HepG2 (cell line): ENCODE measurements at regions not wholly inside any gene's neighbourhood (a gene's known extent, or its start where the extent isn't known, plus 50 kb on each side); places are given as distances from the start of the nearest gene placed in this dataset.

Experiments used
- ATAC-seq: fragments of 200-7000 bp; cut with Tn5 transposase; 3 replicates; pipeline ENCODE4 v1.9.1; 2020; ENCODE audit warnings: mild to moderate bottlenecking, moderate library complexity
- BruUV-seq: library from RNA; stranded (reverse); fragments of 400-500 nt; replicated peaks from 2 replicates; lab custom pipeline; 2021; lab: Mats Ljungman, UMichigan
- CTCF ChIA-PET: fragments of 300-600 bp; formaldehyde crosslinking; extraction: SDS; loops from one replicate; lab custom pipeline; 2021; ENCODE audit warnings: low total read pairs, inconsistent platforms, low intra/inter-chr PET ratio; lab: Yijun Ruan, JAX
- POLR2A ChIA-PET: fragments of 350-600 bp; sonication (Branson Sonifier 250); formaldehyde crosslinking; loops from one replicate; lab custom pipeline; 2020; ENCODE audit warnings: antibody characterized with exemption, inconsistent platforms; lab: Yijun Ruan, JAX
- DNase-seq: peaks from one replicate; pipeline ENCODE4 v3.0.0-alpha.2; 2015; ENCODE audit warnings: low spot score
- FAIRE-seq: peaks from 3 replicates; lab custom pipeline; 2011; peaks lifted over from hg19 to GRCh38; lab: Jason Lieb, UNC
- H2AFZ ChIP-seq: one replicate; pipeline ENCODE4 v1.6.1; 2011; ENCODE audit warnings: low read length, inconsistent platforms
- H3K27ac ChIP-seq: fragments of 300-600 bp; 3 replicates; pipeline ENCODE4 v1.8.0; 2011; ENCODE audit warnings: mixed run types, mild to moderate bottlenecking, mixed read lengths, low read length, inconsistent platforms; ENCODE audit not compliant: insufficient read depth; ENCODE audit errors: extremely low read length
- H3K27me3 ChIP-seq, 2 experiments: fragments of 200-600 bp in 1 of 2; 2 replicates in 1 of 2; 3 replicates in 1 of 2; pipeline versions ENCODE4 v1.6.0 to v1.8.0; 2011; ENCODE audit warnings: low read length in 2 of 2, mild to moderate bottlenecking in 2 of 2, moderate library complexity in 2 of 2, inconsistent platforms in 1 of 2; ENCODE audit not compliant: insufficient read depth in 2 of 2, control insufficient read depth in 1 of 2
- H3K36me3 ChIP-seq, 2 experiments: fragments of 200-600 bp in 1 of 2; replicated peaks in 1 of 2; 2 replicates in 1 of 2; 3 replicates in 1 of 2; pipeline versions ENCODE4 v1.5.1 to v1.8.0; 2011; ENCODE audit warnings: low read length in 2 of 2, inconsistent platforms in 1 of 2; ENCODE audit not compliant: insufficient read depth in 2 of 2, control insufficient read depth in 1 of 2
- H3K4me1 ChIP-seq: 2 replicates; pipeline ENCODE4 v1.5.1; 2012; ENCODE audit warnings: low read length, inconsistent platforms; ENCODE audit not compliant: insufficient read depth
- H3K4me2 ChIP-seq: 2 replicates; pipeline ENCODE4 v1.6.0; 2011; ENCODE audit warnings: low read depth, low read length, inconsistent platforms
- H3K4me3 ChIP-seq, 3 experiments: fragments of 200-600 bp in 1 of 3; sonication (generic), shearing (Covaris generic) in 1 of 3; replicated peaks in 1 of 3; 2 replicates each; pipeline ENCODE4 v1.5.1; 2011 to 2016; ENCODE audit warnings: low read length in 3 of 3, inconsistent platforms in 2 of 3, low read depth in 2 of 3, mild to moderate bottlenecking in 2 of 3, control low read depth in 1 of 3, mixed read lengths in 1 of 3; ENCODE audit not compliant: insufficient read depth in 1 of 3
- H3K79me2 ChIP-seq: one replicate; pipeline ENCODE4 v1.6.1; 2011; ENCODE audit warnings: low read length, inconsistent platforms; ENCODE audit not compliant: insufficient read depth
- H3K9ac ChIP-seq: 2 replicates; pipeline ENCODE4 v1.6.0; 2011; ENCODE audit warnings: mild to moderate bottlenecking, low read depth, low read length, inconsistent platforms; ENCODE audit not compliant: insufficient read depth
- H3K9me3 ChIP-seq: 2 replicates; pipeline ENCODE4 v1.5.1; 2012; ENCODE audit warnings: mild to moderate bottlenecking, low read length
- H4K20me1 ChIP-seq: 2 replicates; pipeline ENCODE4 v1.6.0; 2011; ENCODE audit warnings: inconsistent platforms, mild to moderate bottlenecking, low read length, moderate library complexity; ENCODE audit not compliant: insufficient read depth
- FOXM1 ChIP-seq: sonication (generic); formaldehyde crosslinking; IDR thresholded peaks from 2 replicates; pipeline ENCODE4 v1.5.0; 2020; ENCODE audit warnings: missing genetic modification reagents
- GATAD1 ChIP-seq: IDR thresholded peaks from 2 replicates; pipeline ENCODE4 v1.6.1; 2016; ENCODE audit warnings: missing genetic modification reagents, missing compliant biosample characterization
- HOXA9 ChIP-seq: sonication (generic); formaldehyde crosslinking; IDR thresholded peaks from 2 replicates; pipeline ENCODE4 v1.8.1; 2022; ENCODE audit warnings: missing genetic modification reagents, mild to moderate bottlenecking, moderate library complexity, borderline replicate concordance
- HOXD1 ChIP-seq: sonication (generic); formaldehyde crosslinking; IDR thresholded peaks from 2 replicates; pipeline ENCODE4 v1.5.0; 2020; ENCODE audit warnings: missing genetic modification reagents
- SALL2 ChIP-seq: sonication (generic); formaldehyde crosslinking; IDR thresholded peaks from 2 replicates; pipeline ENCODE4 v1.8.1; 2023; ENCODE audit warnings: mild to moderate bottlenecking, missing genetic modification reagents, inconsistent platforms
- SRF ChIP-seq: IDR thresholded peaks from 2 replicates; pipeline ENCODE4 v1.6.1; 2011; ENCODE audit warnings: mild to moderate bottlenecking, low read depth, low read length, moderate library complexity
- TEAD2 ChIP-seq: sonication (generic); formaldehyde crosslinking; IDR thresholded peaks from 2 replicates; pipeline ENCODE4 v1.9.0; 2021; ENCODE audit warnings: missing genetic modification reagents
- U2AF2 ChIP-seq: fragments of 200-400 bp; formaldehyde crosslinking; IDR thresholded peaks from 2 replicates; pipeline ENCODE4 v1.6.1; 2017; ENCODE audit warnings: low read depth, mild to moderate bottlenecking, low read length
- ZNF282 ChIP-seq: fragments of 450-650 bp; IDR thresholded peaks from 2 replicates; pipeline ENCODE4 v1.6.1; 2018; ENCODE audit not compliant: partially characterized antibody
- ZNF333 ChIP-seq: sonication (generic); formaldehyde crosslinking; IDR thresholded peaks from 2 replicates; pipeline ENCODE4 v1.4.0; 2020; ENCODE audit warnings: mild to moderate bottlenecking, missing genetic modification reagents, borderline replicate concordance
- ZNF446 ChIP-seq: sonication (generic); formaldehyde crosslinking; IDR thresholded peaks from 2 replicates; pipeline ENCODE4 v1.5.0; 2020; ENCODE audit warnings: mild to moderate bottlenecking, missing genetic modification reagents
- WGBS: methylation state at CpG from one replicate; pipeline ENCODE4 v1.1.6; 2017; ENCODE audit warnings: low lambda C conversion rate; 5-methylcytosine and 5-hydroxymethylcytosine counted together
- in situ Hi-C: cut with HindIII; loops from 2 replicates; pipeline ENCODE4 v1.10.0; 2017; ENCODE audit warnings: low pct_unique_long_range_greater_than_20kb; ENCODE audit not compliant: extremely low pct_ligation_motif_present
- intact Hi-C: fragments of 100-400 bp; cut with micrococcal nuclease; formaldehyde crosslinking; loops from one replicate; pipeline ENCODE4 v1.10.0; 2022; ENCODE audit not compliant: unreplicated experiment
- TF ChIP-seq, protein P1 (sequence below): sonication (generic); formaldehyde crosslinking; IDR thresholded peaks from 2 replicates; pipeline ENCODE4 v1.8.0; 2022; ENCODE audit warnings: mild to moderate bottlenecking, missing genetic modification reagents, borderline replicate concordance
- TF ChIP-seq, protein P2 (sequence below): IDR thresholded peaks from 2 replicates; pipeline ENCODE4 v1.6.1; 2012; ENCODE audit warnings: low read length, improper control_type of control experiment
- TF ChIP-seq, protein P3 (sequence below): sonication (generic); formaldehyde crosslinking; IDR thresholded peaks from 2 replicates; pipeline ENCODE4 v1.5.0; 2020; ENCODE audit warnings: mild to moderate bottlenecking, missing genetic modification reagents

DNA sequence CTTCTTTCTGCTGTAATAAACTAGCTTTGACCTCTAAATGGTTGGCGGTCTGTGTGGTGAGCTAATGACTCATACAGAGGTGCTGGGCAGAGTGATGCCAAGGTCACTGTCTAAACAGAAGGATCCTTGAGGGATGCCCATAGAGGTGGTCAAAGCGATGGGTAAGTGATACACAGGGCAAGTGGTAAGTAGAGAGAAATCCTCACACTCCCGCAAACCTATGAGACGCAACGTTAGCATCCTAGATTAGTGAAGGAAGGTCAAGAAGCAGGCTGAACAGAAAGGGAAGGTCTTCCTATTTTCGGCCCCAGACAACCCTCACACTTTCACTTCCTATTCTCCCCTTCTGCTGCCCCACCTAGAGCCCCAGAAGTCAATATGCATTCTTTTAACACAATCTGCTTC lies 65.6 kb upstream of the SESN3 start:
- H2AFZ ChIP-seq = no peak overlapping the region
- no peaks in the 10 kb centered on the region for H3K4me1 ChIP-seq
- intact Hi-C loops = no loop called here
- TF ChIP-seq, protein P1, sequence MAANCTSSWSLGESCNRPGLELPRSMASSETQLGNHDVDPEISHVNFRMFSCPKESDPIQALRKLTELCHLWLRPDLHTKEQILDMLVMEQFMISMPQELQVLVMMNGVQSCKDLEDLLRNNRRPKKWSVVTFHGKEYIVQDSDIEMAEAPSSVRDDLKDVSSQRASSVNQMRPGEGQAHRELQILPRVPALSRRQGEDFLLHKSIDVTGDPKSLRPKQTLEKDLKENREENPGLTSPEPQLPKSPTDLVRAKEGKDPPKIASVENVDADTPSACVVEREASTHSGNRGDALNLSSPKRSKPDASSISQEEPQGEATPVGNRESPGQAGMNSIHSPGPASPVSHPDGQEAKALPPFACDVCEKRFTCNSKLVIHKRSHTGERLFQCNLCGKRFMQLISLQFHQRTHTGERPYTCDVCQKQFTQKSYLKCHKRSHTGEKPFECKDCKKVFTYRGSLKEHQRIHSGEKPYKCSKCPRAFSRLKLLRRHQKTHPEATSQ (CRISPR knock-in tag) = no peak
- TF ChIP-seq TEAD2 (CRISPR knock-in tag) = no peak
- no peak for TF ChIP-seq U2AF2
- no peak for TF ChIP-seq FOXM1 (CRISPR knock-in tag)
- TF ChIP-seq, protein P2, sequence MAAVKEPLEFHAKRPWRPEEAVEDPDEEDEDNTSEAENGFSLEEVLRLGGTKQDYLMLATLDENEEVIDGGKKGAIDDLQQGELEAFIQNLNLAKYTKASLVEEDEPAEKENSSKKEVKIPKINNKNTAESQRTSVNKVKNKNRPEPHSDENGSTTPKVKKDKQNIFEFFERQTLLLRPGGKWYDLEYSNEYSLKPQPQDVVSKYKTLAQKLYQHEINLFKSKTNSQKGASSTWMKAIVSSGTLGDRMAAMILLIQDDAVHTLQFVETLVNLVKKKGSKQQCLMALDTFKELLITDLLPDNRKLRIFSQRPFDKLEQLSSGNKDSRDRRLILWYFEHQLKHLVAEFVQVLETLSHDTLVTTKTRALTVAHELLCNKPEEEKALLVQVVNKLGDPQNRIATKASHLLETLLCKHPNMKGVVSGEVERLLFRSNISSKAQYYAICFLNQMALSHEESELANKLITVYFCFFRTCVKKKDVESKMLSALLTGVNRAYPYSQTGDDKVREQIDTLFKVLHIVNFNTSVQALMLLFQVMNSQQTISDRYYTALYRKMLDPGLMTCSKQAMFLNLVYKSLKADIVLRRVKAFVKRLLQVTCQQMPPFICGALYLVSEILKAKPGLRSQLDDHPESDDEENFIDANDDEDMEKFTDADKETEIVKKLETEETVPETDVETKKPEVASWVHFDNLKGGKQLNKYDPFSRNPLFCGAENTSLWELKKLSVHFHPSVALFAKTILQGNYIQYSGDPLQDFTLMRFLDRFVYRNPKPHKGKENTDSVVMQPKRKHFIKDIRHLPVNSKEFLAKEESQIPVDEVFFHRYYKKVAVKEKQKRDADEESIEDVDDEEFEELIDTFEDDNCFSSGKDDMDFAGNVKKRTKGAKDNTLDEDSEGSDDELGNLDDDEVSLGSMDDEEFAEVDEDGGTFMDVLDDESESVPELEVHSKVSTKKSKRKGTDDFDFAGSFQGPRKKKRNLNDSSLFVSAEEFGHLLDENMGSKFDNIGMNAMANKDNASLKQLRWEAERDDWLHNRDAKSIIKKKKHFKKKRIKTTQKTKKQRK = no peak
- no peak for TF ChIP-seq GATAD1 (CRISPR knock-in tag)
- no peak for TF ChIP-seq SALL2
- TF ChIP-seq, protein P3, sequence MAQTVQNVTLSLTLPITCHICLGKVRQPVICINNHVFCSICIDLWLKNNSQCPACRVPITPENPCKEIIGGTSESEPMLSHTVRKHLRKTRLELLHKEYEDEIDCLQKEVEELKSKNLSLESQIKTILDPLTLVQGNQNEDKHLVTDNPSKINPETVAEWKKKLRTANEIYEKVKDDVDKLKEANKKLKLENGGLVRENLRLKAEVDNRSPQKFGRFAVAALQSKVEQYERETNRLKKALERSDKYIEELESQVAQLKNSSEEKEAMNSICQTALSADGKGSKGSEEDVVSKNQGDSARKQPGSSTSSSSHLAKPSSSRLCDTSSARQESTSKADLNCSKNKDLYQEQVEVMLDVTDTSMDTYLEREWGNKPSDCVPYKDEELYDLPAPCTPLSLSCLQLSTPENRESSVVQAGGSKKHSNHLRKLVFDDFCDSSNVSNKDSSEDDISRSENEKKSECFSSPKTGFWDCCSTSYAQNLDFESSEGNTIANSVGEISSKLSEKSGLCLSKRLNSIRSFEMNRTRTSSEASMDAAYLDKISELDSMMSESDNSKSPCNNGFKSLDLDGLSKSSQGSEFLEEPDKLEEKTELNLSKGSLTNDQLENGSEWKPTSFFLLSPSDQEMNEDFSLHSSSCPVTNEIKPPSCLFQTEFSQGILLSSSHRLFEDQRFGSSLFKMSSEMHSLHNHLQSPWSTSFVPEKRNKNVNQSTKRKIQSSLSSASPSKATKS (CRISPR knock-in tag) = no peak
- no peak for TF ChIP-seq ZNF333
- no peak for TF ChIP-seq HOXD1 (CRISPR knock-in tag)
- no peak for TF ChIP-seq ZNF282
- no peak for TF ChIP-seq ZNF446 (CRISPR knock-in tag)
- TF ChIP-seq SRF = no peak
- TF ChIP-seq HOXA9 (CRISPR knock-in tag) = no peak
- H3K4me3 ChIP-seq = no peak overlapping the region
- 59% methylated on average over 6 of the region's 6 CpGs for WGBS
- BruUV-seq = no TSS peak
- in situ Hi-C loops = no loop called here
- no peaks in the 10 kb centered on the region for H3K79me2 ChIP-seq
- H4K20me1 ChIP-seq = no peaks in the 10 kb centered on the region
- CTCF ChIA-PET = no interaction called here
- no peak for FAIRE-seq
- H3K9me3 ChIP-seq = no peaks in the 10 kb centered on the region
- no peak overlapping the region for H3K9ac ChIP-seq
- no peak overlapping the region for H3K4me2 ChIP-seq
- POLR2A ChIA-PET = no interaction called here
- H3K27ac ChIP-seq = no peak overlapping the region
- no peak for ATAC-seq
- DNase-seq = no peak
- H3K27me3 ChIP-seq = peaks cover 0 to 4% of the 10 kb centered on the region in 2 experiments; a peak in 1 of 5 replicates
- H3K36me3 ChIP-seq = no peaks in the 10 kb centered on the region
